Lower leg skin (tissue), 3 donors: ENCODE measurements at regions not wholly inside any gene's neighbourhood (a gene's known extent, or its start where the extent isn't known, plus 50 kb on each side); places are given as distances from the start of the nearest gene placed in this dataset.

ENCODE experiments used
- POLR2A ChIP-seq, 2 donors: fragments of 450-650 bp; IDR thresholded peaks; one replicate each; pipeline ENCODE4 v1.6.1; 2016 to 2017; ENCODE audit warnings: antibody characterized with exemption in 2 of 2, mild to moderate bottlenecking in 1 of 2, moderate library complexity in 1 of 2
- TF ChIP-seq, protein P1 (sequence below), 3 donors: fragments of 450-650 bp; IDR thresholded peaks; one replicate each; pipeline ENCODE4 v1.5.1; 2016; ENCODE audit warnings: antibody characterized with exemption in 3 of 3, mild to moderate bottlenecking in 3 of 3, moderate library complexity in 2 of 3

DNA sequence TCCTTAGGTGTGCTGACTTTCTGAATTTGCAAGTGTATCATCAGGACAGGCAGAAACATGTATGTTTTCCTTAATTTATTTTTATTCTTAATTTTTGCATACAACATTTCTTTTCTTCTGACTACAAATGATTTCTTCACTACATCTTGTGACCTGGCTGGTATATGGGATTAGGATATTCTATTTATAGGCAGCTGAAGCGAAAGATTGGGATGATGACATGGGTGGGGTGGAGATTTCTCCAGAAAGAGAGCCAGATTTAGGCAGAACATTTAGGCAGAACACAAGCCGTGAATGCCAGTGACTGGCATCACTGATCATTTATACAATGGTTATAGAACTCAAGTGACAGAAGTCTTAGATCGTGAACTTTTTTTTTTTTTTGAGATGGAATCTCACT is 256.7 kb downstream of the KLF6 start:
- TF ChIP-seq, protein P1, sequence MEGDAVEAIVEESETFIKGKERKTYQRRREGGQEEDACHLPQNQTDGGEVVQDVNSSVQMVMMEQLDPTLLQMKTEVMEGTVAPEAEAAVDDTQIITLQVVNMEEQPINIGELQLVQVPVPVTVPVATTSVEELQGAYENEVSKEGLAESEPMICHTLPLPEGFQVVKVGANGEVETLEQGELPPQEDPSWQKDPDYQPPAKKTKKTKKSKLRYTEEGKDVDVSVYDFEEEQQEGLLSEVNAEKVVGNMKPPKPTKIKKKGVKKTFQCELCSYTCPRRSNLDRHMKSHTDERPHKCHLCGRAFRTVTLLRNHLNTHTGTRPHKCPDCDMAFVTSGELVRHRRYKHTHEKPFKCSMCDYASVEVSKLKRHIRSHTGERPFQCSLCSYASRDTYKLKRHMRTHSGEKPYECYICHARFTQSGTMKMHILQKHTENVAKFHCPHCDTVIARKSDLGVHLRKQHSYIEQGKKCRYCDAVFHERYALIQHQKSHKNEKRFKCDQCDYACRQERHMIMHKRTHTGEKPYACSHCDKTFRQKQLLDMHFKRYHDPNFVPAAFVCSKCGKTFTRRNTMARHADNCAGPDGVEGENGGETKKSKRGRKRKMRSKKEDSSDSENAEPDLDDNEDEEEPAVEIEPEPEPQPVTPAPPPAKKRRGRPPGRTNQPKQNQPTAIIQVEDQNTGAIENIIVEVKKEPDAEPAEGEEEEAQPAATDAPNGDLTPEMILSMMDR (IDR thresholded peaks at IDR 0.05) = no peak
- no peak for TF ChIP-seq POLR2A (IDR thresholded peaks at IDR 0.05)
